ENCODE measurements at regions not wholly inside any gene's neighbourhood (a gene's known extent, or its start where the extent isn't known, plus 50 kb on each side); places are given as distances from the start of the nearest gene placed in this dataset.

- FAIRE-seq = no peak
- Histone ChIP-seq H3K4me3 (no peak overlapping the region), H3K4me2 (no peak overlapping the region), H3K9me3 (peaks cover 9% of the 10 kb centered on the region; the same call in 1 of the 3 replicates), H3K27ac (no peak overlapping the region), H3K4me1 (no peaks in the 10 kb centered on the region)
- ChIA-PET CTCF (no interaction called here), POLR2A (no interaction called here)
- no peak for ATAC-seq
- 90% methylated on average over 9 of the region's 9 CpGs for WGBS (ENCODE audit: missing lambda C conversion rate)
- TF ChIP-seq HDAC2 (IDR thresholded peaks at IDR 0.05) (no peak), BHLHE40 (IDR thresholded peaks at IDR 0.05; ENCODE audit: low read depth, low read length) (no peak)
- TF ChIP-seq, protein P1, sequence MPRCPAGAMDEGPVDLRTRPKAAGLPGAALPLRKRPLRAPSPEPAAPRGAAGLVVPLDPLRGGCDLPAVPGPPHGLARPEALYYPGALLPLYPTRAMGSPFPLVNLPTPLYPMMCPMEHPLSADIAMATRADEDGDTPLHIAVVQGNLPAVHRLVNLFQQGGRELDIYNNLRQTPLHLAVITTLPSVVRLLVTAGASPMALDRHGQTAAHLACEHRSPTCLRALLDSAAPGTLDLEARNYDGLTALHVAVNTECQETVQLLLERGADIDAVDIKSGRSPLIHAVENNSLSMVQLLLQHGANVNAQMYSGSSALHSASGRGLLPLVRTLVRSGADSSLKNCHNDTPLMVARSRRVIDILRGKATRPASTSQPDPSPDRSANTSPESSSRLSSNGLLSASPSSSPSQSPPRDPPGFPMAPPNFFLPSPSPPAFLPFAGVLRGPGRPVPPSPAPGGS (IDR thresholded peaks at IDR 0.05) = no peak
- DNase-seq (ENCODE audit: low read depth in 1 of 2, low spot score in 1 of 2) = no peak
Observed at GRCh38 chr2:238717084-238717483, 130.8 kb upstream of the TWIST2 start.

DNA sequence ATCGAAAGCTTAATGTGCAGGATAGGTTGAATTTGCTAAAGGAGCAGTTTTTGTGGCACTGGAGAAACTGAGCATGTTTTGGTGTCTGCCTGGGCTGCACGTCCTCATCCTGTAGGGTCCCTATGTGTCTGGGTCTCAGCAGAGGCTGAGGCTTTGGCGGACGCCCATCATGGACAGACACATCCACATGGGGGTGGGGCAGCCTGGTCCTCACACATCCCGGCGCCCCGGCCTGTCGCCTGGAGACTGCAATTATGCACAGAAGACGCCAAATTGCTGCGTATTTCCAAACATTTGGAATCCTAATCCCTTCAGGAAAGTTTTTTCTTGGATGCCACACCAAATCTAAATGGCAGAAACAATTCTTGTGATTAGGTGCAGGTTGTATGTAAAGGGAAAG is 128.2 kb upstream of the TWIST2 start:
- DNase-seq (ENCODE audit: low read depth in 1 of 2, low spot score in 1 of 2) = no peak
- no peak for ATAC-seq
- 82% methylated on average over 10 of the region's 10 CpGs for WGBS (ENCODE audit: missing lambda C conversion rate)
- H3K4me1 ChIP-seq = no peaks in the 10 kb centered on the region
- ChIA-PET CTCF (interaction anchor here (0.7 to 1.7 kb wide), 5 partner anchors 9 to 191 kb away, joined by 3 to 5 read pairs (median 3); no protein-coding TSS in a partner anchor), POLR2A (no interaction called here)
- no peak overlapping the region for H3K4me2 ChIP-seq
- no peak overlapping the region for H3K27ac ChIP-seq
- no peak for TF ChIP-seq CHD4 (IDR thresholded peaks at IDR 0.05; ENCODE audit: borderline replicate concordance)
- TF ChIP-seq, protein P2, sequence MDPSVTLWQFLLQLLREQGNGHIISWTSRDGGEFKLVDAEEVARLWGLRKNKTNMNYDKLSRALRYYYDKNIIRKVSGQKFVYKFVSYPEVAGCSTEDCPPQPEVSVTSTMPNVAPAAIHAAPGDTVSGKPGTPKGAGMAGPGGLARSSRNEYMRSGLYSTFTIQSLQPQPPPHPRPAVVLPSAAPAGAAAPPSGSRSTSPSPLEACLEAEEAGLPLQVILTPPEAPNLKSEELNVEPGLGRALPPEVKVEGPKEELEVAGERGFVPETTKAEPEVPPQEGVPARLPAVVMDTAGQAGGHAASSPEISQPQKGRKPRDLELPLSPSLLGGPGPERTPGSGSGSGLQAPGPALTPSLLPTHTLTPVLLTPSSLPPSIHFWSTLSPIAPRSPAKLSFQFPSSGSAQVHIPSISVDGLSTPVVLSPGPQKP (IDR thresholded peaks at IDR 0.05; ENCODE audit: low read depth, low read length) = no peak
- TF ChIP-seq RAD21 (conservative IDR thresholded peaks at IDR 0.05 in 1 of 2, IDR thresholded peaks at IDR 0.05 in 1 of 2) = no peak
- no peak for TF ChIP-seq HEYL (CRISPR knock-in tag; IDR thresholded peaks at IDR 0.05)
- TF ChIP-seq HDAC2 (IDR thresholded peaks at IDR 0.05) = no peak
- FAIRE-seq = no peak
- H3K9me3 ChIP-seq = peaks cover 12% of the 10 kb centered on the region; the same call in 1 of the 3 replicates
- H3K4me3 ChIP-seq = no peak overlapping the region

GRCh38 chr2:238720232-238720672 is 127.6 kb upstream of the TWIST2 start:
- ChIA-PET CTCF (interaction anchor here (0.7 to 1.7 kb wide), 4 partner anchors 9 to 191 kb away, joined by 3 to 5 read pairs (median 3); no protein-coding TSS in a partner anchor), POLR2A (no interaction called here)
- H3K9me3 ChIP-seq = peaks cover 12% of the 10 kb centered on the region; the same call in 1 of the 3 replicates
- 41% methylated on average over 15 of the region's 15 CpGs for WGBS (ENCODE audit: missing lambda C conversion rate)
- TF ChIP-seq JUNB (IDR thresholded peaks at IDR 0.05) (no peak), MAFK (IDR thresholded peaks at IDR 0.05; ENCODE audit: partially characterized antibody) (no peak), HES2 (IDR thresholded peaks at IDR 0.05) (no peak), KDM1A (IDR thresholded peaks at IDR 0.05; ENCODE audit: low read depth) (no peak), ZSCAN20 (CRISPR knock-in tag; IDR thresholded peaks at IDR 0.05) (no peak), RNF2 (IDR thresholded peaks at IDR 0.05; ENCODE audit: borderline replicate concordance, low read depth) (no peak), HOXB13 (CRISPR knock-in tag; IDR thresholded peaks at IDR 0.05; ENCODE audit: low read depth) (no peak), RAD21 (conservative IDR thresholded peaks at IDR 0.05 in 1 of 2, IDR thresholded peaks at IDR 0.05 in 1 of 2) (peak; percentile 31 to 46; a peak in 3 of 5 replicates), EP300 (IDR thresholded peaks at IDR 0.05) (no peak), KDM5A (IDR thresholded peaks at IDR 0.05) (no peak), FOSB (CRISPR knock-in tag; IDR thresholded peaks at IDR 0.05) (no peak), SMC3 (IDR thresholded peaks at IDR 0.05) (peak; percentile 26; the same call in 1 of the 3 replicates), TFCP2L1 (CRISPR knock-in tag; IDR thresholded peaks at IDR 0.05) (no peak), EHF (CRISPR knock-in tag; IDR thresholded peaks at IDR 0.05) (no peak)
- TF ChIP-seq, protein P3, sequence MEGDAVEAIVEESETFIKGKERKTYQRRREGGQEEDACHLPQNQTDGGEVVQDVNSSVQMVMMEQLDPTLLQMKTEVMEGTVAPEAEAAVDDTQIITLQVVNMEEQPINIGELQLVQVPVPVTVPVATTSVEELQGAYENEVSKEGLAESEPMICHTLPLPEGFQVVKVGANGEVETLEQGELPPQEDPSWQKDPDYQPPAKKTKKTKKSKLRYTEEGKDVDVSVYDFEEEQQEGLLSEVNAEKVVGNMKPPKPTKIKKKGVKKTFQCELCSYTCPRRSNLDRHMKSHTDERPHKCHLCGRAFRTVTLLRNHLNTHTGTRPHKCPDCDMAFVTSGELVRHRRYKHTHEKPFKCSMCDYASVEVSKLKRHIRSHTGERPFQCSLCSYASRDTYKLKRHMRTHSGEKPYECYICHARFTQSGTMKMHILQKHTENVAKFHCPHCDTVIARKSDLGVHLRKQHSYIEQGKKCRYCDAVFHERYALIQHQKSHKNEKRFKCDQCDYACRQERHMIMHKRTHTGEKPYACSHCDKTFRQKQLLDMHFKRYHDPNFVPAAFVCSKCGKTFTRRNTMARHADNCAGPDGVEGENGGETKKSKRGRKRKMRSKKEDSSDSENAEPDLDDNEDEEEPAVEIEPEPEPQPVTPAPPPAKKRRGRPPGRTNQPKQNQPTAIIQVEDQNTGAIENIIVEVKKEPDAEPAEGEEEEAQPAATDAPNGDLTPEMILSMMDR (IDR thresholded peaks at IDR 0.05) = peak; percentile 42
- TF ChIP-seq, protein P4, sequence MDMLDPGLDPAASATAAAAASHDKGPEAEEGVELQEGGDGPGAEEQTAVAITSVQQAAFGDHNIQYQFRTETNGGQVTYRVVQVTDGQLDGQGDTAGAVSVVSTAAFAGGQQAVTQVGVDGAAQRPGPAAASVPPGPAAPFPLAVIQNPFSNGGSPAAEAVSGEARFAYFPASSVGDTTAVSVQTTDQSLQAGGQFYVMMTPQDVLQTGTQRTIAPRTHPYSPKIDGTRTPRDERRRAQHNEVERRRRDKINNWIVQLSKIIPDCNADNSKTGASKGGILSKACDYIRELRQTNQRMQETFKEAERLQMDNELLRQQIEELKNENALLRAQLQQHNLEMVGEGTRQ (IDR thresholded peaks at IDR 0.05) = no peak
- H3K4me2 ChIP-seq = no peak overlapping the region
- no peak overlapping the region for H3K27ac ChIP-seq
- FAIRE-seq (no peak), DNase-seq (ENCODE audit: low read depth in 1 of 2, low spot score in 1 of 2) (peak; percentile 52 to 59), ATAC-seq (peak; percentile 62 to 85; a peak in 4 of 6 replicates)
- no peak overlapping the region for H3K4me3 ChIP-seq
- H3K4me1 ChIP-seq = no peaks in the 10 kb centered on the region

Data from A549 (cell line).